HepG2 (cell line): ENCODE measurements at regions not wholly inside any gene's neighbourhood (a gene's known extent, or its start where the extent isn't known, plus 50 kb on each side); places are given as distances from the start of the nearest gene placed in this dataset.

Source experiments
- ATAC-seq: fragments of 200-7000 bp; cut with Tn5 transposase; 3 replicates; pipeline ENCODE4 v1.9.1; 2020; ENCODE audit warnings: mild to moderate bottlenecking, moderate library complexity
- BruUV-seq: library from RNA; stranded (reverse); fragments of 400-500 nt; replicated peaks from 2 replicates; lab custom pipeline; 2021; lab: Mats Ljungman, UMichigan
- CTCF ChIA-PET: fragments of 300-600 bp; formaldehyde crosslinking; extraction: SDS; loops from one replicate; lab custom pipeline; 2021; ENCODE audit warnings: low total read pairs, inconsistent platforms, low intra/inter-chr PET ratio; lab: Yijun Ruan, JAX
- POLR2A ChIA-PET: fragments of 350-600 bp; sonication (Branson Sonifier 250); formaldehyde crosslinking; loops from one replicate; lab custom pipeline; 2020; ENCODE audit warnings: antibody characterized with exemption, inconsistent platforms; lab: Yijun Ruan, JAX
- DNase-seq: peaks from one replicate; pipeline ENCODE4 v3.0.0-alpha.2; 2015; ENCODE audit warnings: low spot score
- FAIRE-seq: peaks from 3 replicates; lab custom pipeline; 2011; peaks lifted over from hg19 to GRCh38; lab: Jason Lieb, UNC
- H2AFZ ChIP-seq: one replicate; pipeline ENCODE4 v1.6.1; 2011; ENCODE audit warnings: low read length, inconsistent platforms
- H3K27ac ChIP-seq: fragments of 300-600 bp; 3 replicates; pipeline ENCODE4 v1.8.0; 2011; ENCODE audit warnings: mixed run types, mild to moderate bottlenecking, mixed read lengths, low read length, inconsistent platforms; ENCODE audit not compliant: insufficient read depth; ENCODE audit errors: extremely low read length
- H3K27me3 ChIP-seq, 2 experiments: fragments of 200-600 bp in 1 of 2; 2 replicates in 1 of 2; 3 replicates in 1 of 2; pipeline versions ENCODE4 v1.6.0 to v1.8.0; 2011; ENCODE audit warnings: low read length in 2 of 2, mild to moderate bottlenecking in 2 of 2, moderate library complexity in 2 of 2, inconsistent platforms in 1 of 2; ENCODE audit not compliant: insufficient read depth in 2 of 2, control insufficient read depth in 1 of 2
- H3K36me3 ChIP-seq, 2 experiments: fragments of 200-600 bp in 1 of 2; replicated peaks in 1 of 2; 2 replicates in 1 of 2; 3 replicates in 1 of 2; pipeline versions ENCODE4 v1.5.1 to v1.8.0; 2011; ENCODE audit warnings: low read length in 2 of 2, inconsistent platforms in 1 of 2; ENCODE audit not compliant: insufficient read depth in 2 of 2, control insufficient read depth in 1 of 2
- H3K4me1 ChIP-seq: 2 replicates; pipeline ENCODE4 v1.5.1; 2012; ENCODE audit warnings: low read length, inconsistent platforms; ENCODE audit not compliant: insufficient read depth
- H3K4me2 ChIP-seq: 2 replicates; pipeline ENCODE4 v1.6.0; 2011; ENCODE audit warnings: low read depth, low read length, inconsistent platforms
- H3K4me3 ChIP-seq, 3 experiments: fragments of 200-600 bp in 1 of 3; sonication (generic), shearing (Covaris generic) in 1 of 3; replicated peaks in 1 of 3; 2 replicates each; pipeline ENCODE4 v1.5.1; 2011 to 2016; ENCODE audit warnings: low read length in 3 of 3, inconsistent platforms in 2 of 3, low read depth in 2 of 3, mild to moderate bottlenecking in 2 of 3, control low read depth in 1 of 3, mixed read lengths in 1 of 3; ENCODE audit not compliant: insufficient read depth in 1 of 3
- H3K79me2 ChIP-seq: one replicate; pipeline ENCODE4 v1.6.1; 2011; ENCODE audit warnings: low read length, inconsistent platforms; ENCODE audit not compliant: insufficient read depth
- H3K9ac ChIP-seq: 2 replicates; pipeline ENCODE4 v1.6.0; 2011; ENCODE audit warnings: mild to moderate bottlenecking, low read depth, low read length, inconsistent platforms; ENCODE audit not compliant: insufficient read depth
- H3K9me3 ChIP-seq: 2 replicates; pipeline ENCODE4 v1.5.1; 2012; ENCODE audit warnings: mild to moderate bottlenecking, low read length
- H4K20me1 ChIP-seq: 2 replicates; pipeline ENCODE4 v1.6.0; 2011; ENCODE audit warnings: inconsistent platforms, mild to moderate bottlenecking, low read length, moderate library complexity; ENCODE audit not compliant: insufficient read depth
- CBX5 ChIP-seq: sonication (generic); formaldehyde crosslinking; IDR thresholded peaks from 2 replicates; pipeline ENCODE4 v1.4.0; 2020; ENCODE audit warnings: missing genetic modification reagents, borderline replicate concordance
- IRF9 ChIP-seq: sonication (generic); formaldehyde crosslinking; IDR thresholded peaks from 2 replicates; pipeline ENCODE4 v1.8.0; 2022; ENCODE audit warnings: missing genetic modification reagents, mild to moderate bottlenecking, borderline replicate concordance
- JARID2 ChIP-seq: sonication (generic); formaldehyde crosslinking; IDR thresholded peaks from 2 replicates; pipeline ENCODE4 v1.8.1; 2023; ENCODE audit warnings: missing genetic modification reagents, inconsistent platforms; ENCODE audit not compliant: insufficient replicate concordance
- KAT8 ChIP-seq: IDR thresholded peaks from 2 replicates; pipeline ENCODE4 v1.6.1; 2016; ENCODE audit warnings: missing genetic modification reagents, missing compliant biosample characterization
- KLF15 ChIP-seq: sonication (generic); formaldehyde crosslinking; IDR thresholded peaks from 2 replicates; pipeline ENCODE4 v1.8.1; 2023; ENCODE audit warnings: borderline replicate concordance, mild to moderate bottlenecking, inconsistent platforms, missing genetic modification reagents, mixed read lengths
- MTERF4 ChIP-seq: sonication (generic); formaldehyde crosslinking; IDR thresholded peaks from 2 replicates; pipeline ENCODE4 v1.8.0; 2023; ENCODE audit warnings: mild to moderate bottlenecking, missing genetic modification reagents
- NCOA1 ChIP-seq: sonication (generic); formaldehyde crosslinking; IDR thresholded peaks from 2 replicates; pipeline ENCODE4 v1.9.0; 2021; ENCODE audit warnings: missing genetic modification reagents
- NFKB2 ChIP-seq: sonication (generic); formaldehyde crosslinking; IDR thresholded peaks from 2 replicates; pipeline ENCODE4 v1.4.0; 2020; ENCODE audit warnings: missing genetic modification reagents, borderline replicate concordance
- NR2F6 ChIP-seq, 2 experiments: IDR thresholded peaks; 2 replicates each; pipeline ENCODE4 v1.6.1; 2016; ENCODE audit warnings: antibody characterized with exemption in 1 of 2, mild to moderate bottlenecking in 1 of 2
- PHF5A ChIP-seq: IDR thresholded peaks from one replicate; pipeline ENCODE4 v1.6.1; 2018; ENCODE audit warnings: low read depth, missing genetic modification reagents; ENCODE audit not compliant: unreplicated experiment
- RFX1 ChIP-seq: fragments of 450-650 bp; IDR thresholded peaks from 2 replicates; pipeline ENCODE4 v1.6.1; 2017
- RXRA ChIP-seq: sonication (generic); formaldehyde crosslinking; IDR thresholded peaks from 2 replicates; pipeline ENCODE4 v1.5.1; 2020; ENCODE audit warnings: missing genetic modification reagents
- TOPORS ChIP-seq: sonication (generic); formaldehyde crosslinking; IDR thresholded peaks from 2 replicates; pipeline ENCODE4 v1.8.0; 2023; ENCODE audit warnings: mild to moderate bottlenecking, missing genetic modification reagents
- WGBS: methylation state at CpG from one replicate; pipeline ENCODE4 v1.1.6; 2017; ENCODE audit warnings: low lambda C conversion rate; 5-methylcytosine and 5-hydroxymethylcytosine counted together
- in situ Hi-C: cut with HindIII; loops from 2 replicates; pipeline ENCODE4 v1.10.0; 2017; ENCODE audit warnings: low pct_unique_long_range_greater_than_20kb; ENCODE audit not compliant: extremely low pct_ligation_motif_present
- intact Hi-C: fragments of 100-400 bp; cut with micrococcal nuclease; formaldehyde crosslinking; loops from one replicate; pipeline ENCODE4 v1.10.0; 2022; ENCODE audit not compliant: unreplicated experiment
- TF ChIP-seq, protein P1 (sequence below): sonication (generic); formaldehyde crosslinking; IDR thresholded peaks from 2 replicates; pipeline ENCODE4 v1.4.0; 2020; ENCODE audit warnings: missing genetic modification reagents
- TF ChIP-seq, protein P2 (sequence below): IDR thresholded peaks from 2 replicates; pipeline ENCODE4 v1.6.1; 2016; ENCODE audit warnings: missing compliant biosample characterization, missing genetic modification reagents, borderline replicate concordance

GRCh38 chr6:91273729-91274128, 686.9 kb upstream of the MAP3K7 start:
- no TSS peak for BruUV-seq
- ChIA-PET POLR2A (no interaction called here), CTCF (no interaction called here)
- in situ Hi-C loops (no loop called here), intact Hi-C loops (no loop called here)
- ATAC-seq (no peak), DNase-seq (no peak), FAIRE-seq (no peak)
- no peaks in the 10 kb centered on the region for H3K4me1 ChIP-seq
- H3K9me3 ChIP-seq, result no peaks in the 10 kb centered on the region
- no peak overlapping the region for H3K4me3 ChIP-seq
- H3K27ac ChIP-seq, result no peak overlapping the region
- no peaks in the 10 kb centered on the region for H3K79me2 ChIP-seq
- TF ChIP-seq RFX1, result no peak
- TF ChIP-seq TOPORS (CRISPR knock-in tag), result no peak
- TF ChIP-seq MTERF4, result no peak
- TF ChIP-seq NR2F6 (IDR thresholded peaks at IDR 0.05), result no peak
- TF ChIP-seq NR2F6 (CRISPR knock-in tag; IDR thresholded peaks at IDR 0.05), result no peak
- TF ChIP-seq KLF15 (CRISPR knock-in tag), result no peak
- no peak for TF ChIP-seq RXRA (CRISPR knock-in tag)
- no peak for TF ChIP-seq JARID2 (CRISPR knock-in tag)
- no peak for TF ChIP-seq IRF9 (CRISPR knock-in tag)
- TF ChIP-seq NFKB2 (CRISPR knock-in tag), result no peak
- TF ChIP-seq NCOA1 (CRISPR knock-in tag), result no peak
- no peak for TF ChIP-seq PHF5A (CRISPR knock-in tag)
- TF ChIP-seq, protein P1, sequence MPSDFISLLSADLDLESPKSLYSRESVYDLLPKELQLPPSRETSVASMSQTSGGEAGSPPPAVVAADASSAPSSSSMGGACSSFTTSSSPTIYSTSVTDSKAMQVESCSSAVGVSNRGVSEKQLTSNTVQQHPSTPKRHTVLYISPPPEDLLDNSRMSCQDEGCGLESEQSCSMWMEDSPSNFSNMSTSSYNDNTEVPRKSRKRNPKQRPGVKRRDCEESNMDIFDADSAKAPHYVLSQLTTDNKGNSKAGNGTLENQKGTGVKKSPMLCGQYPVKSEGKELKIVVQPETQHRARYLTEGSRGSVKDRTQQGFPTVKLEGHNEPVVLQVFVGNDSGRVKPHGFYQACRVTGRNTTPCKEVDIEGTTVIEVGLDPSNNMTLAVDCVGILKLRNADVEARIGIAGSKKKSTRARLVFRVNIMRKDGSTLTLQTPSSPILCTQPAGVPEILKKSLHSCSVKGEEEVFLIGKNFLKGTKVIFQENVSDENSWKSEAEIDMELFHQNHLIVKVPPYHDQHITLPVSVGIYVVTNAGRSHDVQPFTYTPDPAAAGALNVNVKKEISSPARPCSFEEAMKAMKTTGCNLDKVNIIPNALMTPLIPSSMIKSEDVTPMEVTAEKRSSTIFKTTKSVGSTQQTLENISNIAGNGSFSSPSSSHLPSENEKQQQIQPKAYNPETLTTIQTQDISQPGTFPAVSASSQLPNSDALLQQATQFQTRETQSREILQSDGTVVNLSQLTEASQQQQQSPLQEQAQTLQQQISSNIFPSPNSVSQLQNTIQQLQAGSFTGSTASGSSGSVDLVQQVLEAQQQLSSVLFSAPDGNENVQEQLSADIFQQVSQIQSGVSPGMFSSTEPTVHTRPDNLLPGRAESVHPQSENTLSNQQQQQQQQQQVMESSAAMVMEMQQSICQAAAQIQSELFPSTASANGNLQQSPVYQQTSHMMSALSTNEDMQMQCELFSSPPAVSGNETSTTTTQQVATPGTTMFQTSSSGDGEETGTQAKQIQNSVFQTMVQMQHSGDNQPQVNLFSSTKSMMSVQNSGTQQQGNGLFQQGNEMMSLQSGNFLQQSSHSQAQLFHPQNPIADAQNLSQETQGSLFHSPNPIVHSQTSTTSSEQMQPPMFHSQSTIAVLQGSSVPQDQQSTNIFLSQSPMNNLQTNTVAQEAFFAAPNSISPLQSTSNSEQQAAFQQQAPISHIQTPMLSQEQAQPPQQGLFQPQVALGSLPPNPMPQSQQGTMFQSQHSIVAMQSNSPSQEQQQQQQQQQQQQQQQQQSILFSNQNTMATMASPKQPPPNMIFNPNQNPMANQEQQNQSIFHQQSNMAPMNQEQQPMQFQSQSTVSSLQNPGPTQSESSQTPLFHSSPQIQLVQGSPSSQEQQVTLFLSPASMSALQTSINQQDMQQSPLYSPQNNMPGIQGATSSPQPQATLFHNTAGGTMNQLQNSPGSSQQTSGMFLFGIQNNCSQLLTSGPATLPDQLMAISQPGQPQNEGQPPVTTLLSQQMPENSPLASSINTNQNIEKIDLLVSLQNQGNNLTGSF (CRISPR knock-in tag), result no peak
- TF ChIP-seq, protein P2, sequence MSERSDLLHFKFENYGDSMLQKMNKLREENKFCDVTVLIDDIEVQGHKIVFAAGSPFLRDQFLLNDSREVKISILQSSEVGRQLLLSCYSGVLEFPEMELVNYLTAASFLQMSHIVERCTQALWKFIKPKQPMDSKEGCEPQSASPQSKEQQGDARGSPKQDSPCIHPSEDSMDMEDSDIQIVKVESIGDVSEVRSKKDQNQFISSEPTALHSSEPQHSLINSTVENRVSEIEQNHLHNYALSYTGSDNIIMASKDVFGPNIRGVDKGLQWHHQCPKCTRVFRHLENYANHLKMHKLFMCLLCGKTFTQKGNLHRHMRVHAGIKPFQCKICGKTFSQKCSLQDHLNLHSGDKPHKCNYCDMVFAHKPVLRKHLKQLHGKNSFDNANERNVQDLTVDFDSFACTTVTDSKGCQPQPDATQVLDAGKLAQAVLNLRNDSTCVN, result no peak
- no peak for TF ChIP-seq CBX5 (CRISPR knock-in tag)
- no peak for TF ChIP-seq KAT8 (CRISPR knock-in tag)
- H4K20me1 ChIP-seq, result no peaks in the 10 kb centered on the region
- H3K36me3 ChIP-seq, result no peaks in the 10 kb centered on the region
- H3K4me2 ChIP-seq, result no peak overlapping the region
- 8% methylated on average over 5 of the region's 5 CpGs for WGBS
- H2AFZ ChIP-seq, result no peak overlapping the region
- no peak overlapping the region for H3K9ac ChIP-seq
- no peaks in the 10 kb centered on the region for H3K27me3 ChIP-seq
